HEK293 (cell line): ENCODE measurements at regions not wholly inside any gene's neighbourhood (a gene's known extent, or its start where the extent isn't known, plus 50 kb on each side); places are given as distances from the start of the nearest gene placed in this dataset.

Source experiments
- CTCF ChIA-PET: fragments of 350-600 bp; formaldehyde crosslinking; extraction: SDS; loops from one replicate; lab custom pipeline; 2021; ENCODE audit warnings: antibody characterized with exemption; lab: Yijun Ruan, JAX
- POLR2A ChIA-PET: fragments of 300-600 bp; formaldehyde crosslinking; extraction: SDS; loops from one replicate; lab custom pipeline; 2020; ENCODE audit warnings: antibody characterized with exemption, inconsistent platforms; lab: Yijun Ruan, JAX
- H3K27ac ChIP-seq: fragments of 200-500 bp; sonication (Bioruptor generic); 2 replicates; pipeline ENCODE4 v1.5.1; 2014; ENCODE audit warnings: low read depth, low read length, control low read depth, inconsistent platforms; ENCODE audit errors: extremely low read depth
- H3K36me3 ChIP-seq, 2 experiments: fragments of 200-500 bp in 1 of 2; sonication (Bioruptor generic) in 1 of 2; 1 replicate in 1 of 2; 2 replicates in 1 of 2; pipeline ENCODE4 v1.5.1; 2014 to 2017; ENCODE audit warnings: inconsistent platforms in 2 of 2, low read length in 2 of 2; ENCODE audit not compliant: control insufficient read depth in 2 of 2, insufficient read depth in 1 of 2
- H3K4me1 ChIP-seq: fragments of 200-500 bp; sonication (Bioruptor generic); 2 replicates; pipeline ENCODE4 v1.5.1; 2014; ENCODE audit warnings: mild to moderate bottlenecking, low read length, inconsistent platforms; ENCODE audit not compliant: control insufficient read depth, insufficient read depth
- H3K4me3 ChIP-seq: 2 replicates; pipeline ENCODE4 v1.5.1; 2011; ENCODE audit warnings: low read depth, mild to moderate bottlenecking, control low read depth, low read length, moderate library complexity
- H3K9me3 ChIP-seq: fragments of 200-500 bp; sonication (Bioruptor generic); 2 replicates; pipeline ENCODE4 v1.5.1; 2014; ENCODE audit warnings: low read depth, low read length, inconsistent platforms; ENCODE audit not compliant: control insufficient read depth, insufficient read depth
- EGR2 ChIP-seq: fragments of 450-650 bp; formaldehyde crosslinking; IDR thresholded peaks from 2 replicates; pipeline ENCODE4 v1.5.1; 2016; ENCODE audit warnings: low read depth, missing biosample characterization, missing genetic modification characterization
- IKZF3 ChIP-seq: fragments of 450-650 bp; IDR thresholded peaks from 2 replicates; pipeline ENCODE4 v1.5.0; 2018; ENCODE audit warnings: missing biosample characterization, mild to moderate bottlenecking, missing genetic modification characterization, moderate library complexity
- KLF1 ChIP-seq: fragments of 450-650 bp; formaldehyde crosslinking; IDR thresholded peaks from 2 replicates; pipeline ENCODE4 v1.5.1; 2016; ENCODE audit warnings: missing biosample characterization, missing genetic modification characterization
- KLF10 ChIP-seq: fragments of 450-650 bp; IDR thresholded peaks from 2 replicates; pipeline ENCODE4 v1.5.1; 2018; ENCODE audit warnings: missing biosample characterization, mild to moderate bottlenecking, missing genetic modification characterization
- KLF16 ChIP-seq: fragments of 450-650 bp; formaldehyde crosslinking; IDR thresholded peaks from 2 replicates; pipeline ENCODE4 v1.5.1; 2017; ENCODE audit warnings: missing biosample characterization, missing genetic modification characterization
- SCRT1 ChIP-seq: fragments of 450-650 bp; formaldehyde crosslinking; IDR thresholded peaks from 2 replicates; pipeline ENCODE4 v1.5.1; 2016; ENCODE audit warnings: missing biosample characterization, missing genetic modification characterization, borderline replicate concordance
- SP2 ChIP-seq: fragments of 450-650 bp; formaldehyde crosslinking; IDR thresholded peaks from 2 replicates; pipeline ENCODE4 v1.5.1; 2016; ENCODE audit warnings: missing biosample characterization, missing genetic modification characterization
- SP3 ChIP-seq: fragments of 450-650 bp; formaldehyde crosslinking; IDR thresholded peaks from 2 replicates; pipeline ENCODE4 v1.5.1; 2016; ENCODE audit warnings: missing biosample characterization, missing genetic modification characterization
- ZBTB44 ChIP-seq: fragments of 450-650 bp; IDR thresholded peaks from 2 replicates; pipeline ENCODE4 v1.5.1; 2018; ENCODE audit warnings: missing biosample characterization, mild to moderate bottlenecking, missing genetic modification characterization
- ZFHX2 ChIP-seq: fragments of 450-650 bp; formaldehyde crosslinking; conservative IDR thresholded peaks from 2 replicates; pipeline ENCODE4 v1.5.1; 2016; ENCODE audit warnings: missing biosample characterization, missing genetic modification characterization
- ZNF10 ChIP-seq: fragments of 450-650 bp; formaldehyde crosslinking; IDR thresholded peaks from 2 replicates; pipeline ENCODE4 v1.5.1; 2017; ENCODE audit warnings: missing biosample characterization, missing genetic modification characterization
- ZNF214 ChIP-seq: fragments of 450-650 bp; formaldehyde crosslinking; IDR thresholded peaks from 2 replicates; pipeline ENCODE4 v1.5.1; 2017; ENCODE audit warnings: missing biosample characterization, mild to moderate bottlenecking, missing genetic modification characterization, borderline replicate concordance
- ZNF239 ChIP-seq: fragments of 450-650 bp; formaldehyde crosslinking; IDR thresholded peaks from 2 replicates; pipeline ENCODE4 v1.5.1; 2016; ENCODE audit warnings: missing biosample characterization, missing genetic modification characterization
- ZNF248 ChIP-seq: fragments of 450-650 bp; formaldehyde crosslinking; IDR thresholded peaks from 2 replicates; pipeline ENCODE4 v1.5.1; 2017; ENCODE audit warnings: missing biosample characterization, missing genetic modification characterization
- ZNF274 ChIP-seq, 2 experiments: fragments of 200-500 bp in 1 of 2; fragments of 450-650 bp in 1 of 2; sonication (Bioruptor generic) in 1 of 2; formaldehyde crosslinking in 1 of 2; IDR thresholded peaks; 2 replicates each; pipeline versions ENCODE4 v1.5.1 to v1.6.1; 2014 to 2016; ENCODE audit warnings: borderline replicate concordance in 1 of 2, inconsistent platforms in 1 of 2, low read length in 1 of 2, missing biosample characterization in 1 of 2, missing genetic modification characterization in 1 of 2
- ZNF37A ChIP-seq: fragments of 450-650 bp; IDR thresholded peaks from 2 replicates; pipeline ENCODE4 v1.5.1; 2018; ENCODE audit warnings: missing biosample characterization, missing genetic modification characterization
- ZNF394 ChIP-seq: fragments of 450-650 bp; formaldehyde crosslinking; IDR thresholded peaks from 2 replicates; pipeline ENCODE4 v1.5.1; 2016; ENCODE audit warnings: missing biosample characterization, missing genetic modification characterization, mild to moderate bottlenecking, moderate library complexity, borderline replicate concordance
- ZNF521 ChIP-seq: fragments of 450-650 bp; formaldehyde crosslinking; IDR thresholded peaks from 2 replicates; pipeline ENCODE4 v1.5.1; 2017; ENCODE audit warnings: missing biosample characterization, mild to moderate bottlenecking, missing genetic modification characterization
- ZNF530 ChIP-seq: fragments of 450-650 bp; formaldehyde crosslinking; IDR thresholded peaks from 2 replicates; pipeline ENCODE4 v1.5.1; 2016; ENCODE audit warnings: low read depth, missing biosample characterization, missing genetic modification characterization
- ZNF571 ChIP-seq: fragments of 450-650 bp; formaldehyde crosslinking; IDR thresholded peaks from 2 replicates; pipeline ENCODE4 v1.5.0; 2017; ENCODE audit warnings: missing biosample characterization, missing genetic modification characterization
- ZNF596 ChIP-seq: fragments of 450-650 bp; IDR thresholded peaks from 2 replicates; pipeline ENCODE4 v1.5.0; 2018; ENCODE audit warnings: missing biosample characterization, mild to moderate bottlenecking, missing genetic modification characterization, moderate library complexity
- ZNF623 ChIP-seq: fragments of 450-650 bp; formaldehyde crosslinking; IDR thresholded peaks from 2 replicates; pipeline ENCODE4 v1.5.1; 2016; ENCODE audit warnings: missing biosample characterization, missing genetic modification characterization
- ZNF701 ChIP-seq: fragments of 450-650 bp; formaldehyde crosslinking; IDR thresholded peaks from 2 replicates; pipeline ENCODE4 v1.5.1; 2016; ENCODE audit warnings: missing biosample characterization, missing genetic modification characterization
- ZNF707 ChIP-seq: fragments of 450-650 bp; formaldehyde crosslinking; IDR thresholded peaks from 2 replicates; pipeline ENCODE4 v1.5.1; 2016; ENCODE audit warnings: missing biosample characterization, missing genetic modification characterization
- ZNF837 ChIP-seq: fragments of 450-650 bp; formaldehyde crosslinking; IDR thresholded peaks from 2 replicates; pipeline ENCODE4 v1.5.1; 2016; ENCODE audit warnings: missing biosample characterization, missing genetic modification characterization
- TF ChIP-seq, protein P1 (sequence below): fragments of 450-650 bp; formaldehyde crosslinking; IDR thresholded peaks from 2 replicates; pipeline ENCODE4 v1.5.1; 2017; ENCODE audit warnings: missing biosample characterization, missing genetic modification characterization

DNA sequence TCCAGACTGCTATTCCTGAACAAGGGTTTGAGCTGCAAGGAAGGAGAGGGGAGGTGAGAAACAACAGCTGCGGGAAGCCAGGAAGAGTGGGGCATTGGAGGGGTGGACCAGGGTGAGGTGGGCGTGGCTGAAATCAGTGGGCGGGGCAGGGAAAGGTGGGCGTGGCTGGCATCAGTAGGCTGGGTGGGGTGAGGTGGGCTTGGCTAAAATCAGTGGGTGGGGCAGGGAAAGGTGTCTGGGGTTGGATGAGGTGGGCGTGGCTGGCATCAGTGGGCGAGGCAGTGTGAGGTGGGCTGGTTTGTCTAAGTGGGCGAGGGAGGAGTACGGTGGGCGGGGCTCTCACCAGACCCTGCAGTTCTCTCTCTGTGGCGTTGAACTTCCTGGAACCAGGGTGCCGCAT, 87.6 kb downstream of the MUC16 start (continued):
- TF ChIP-seq ZNF571 (tag by site-specific recombination) (no peak), ZNF248 (tag by site-specific recombination) (no peak), KLF16 (tag by site-specific recombination) (0 out of 2 replicates have a peak, but pooled peaks have one; percentile 35), ZNF521 (tag by site-specific recombination) (no peak), ZNF596 (tag by site-specific recombination) (no peak), ZNF837 (tag by site-specific recombination) (no peak), ZNF274 (IDR thresholded peaks at IDR 0.05; ENCODE audit: low read length) (no peak), ZNF274 (tag by site-specific recombination; IDR thresholded peaks at IDR 0.05; ENCODE audit: borderline replicate concordance) (no peak), ZNF37A (no peak), ZBTB44 (no peak), ZNF623 (tag by site-specific recombination) (no peak), SP2 (tag by site-specific recombination) (peak; percentile 28), SP3 (tag by site-specific recombination) (peak; percentile 59), ZNF394 (tag by site-specific recombination) (no peak), ZFHX2 (tag by site-specific recombination) (peak; percentile 93), KLF1 (tag by site-specific recombination) (peak; percentile 100), ZNF530 (tag by site-specific recombination) (no peak), ZNF707 (tag by site-specific recombination) (no peak), EGR2 (tag by site-specific recombination) (peak; percentile 97), ZNF10 (tag by site-specific recombination) (no peak)
- TF ChIP-seq, all 188 proteins: peak for 8

DNA sequence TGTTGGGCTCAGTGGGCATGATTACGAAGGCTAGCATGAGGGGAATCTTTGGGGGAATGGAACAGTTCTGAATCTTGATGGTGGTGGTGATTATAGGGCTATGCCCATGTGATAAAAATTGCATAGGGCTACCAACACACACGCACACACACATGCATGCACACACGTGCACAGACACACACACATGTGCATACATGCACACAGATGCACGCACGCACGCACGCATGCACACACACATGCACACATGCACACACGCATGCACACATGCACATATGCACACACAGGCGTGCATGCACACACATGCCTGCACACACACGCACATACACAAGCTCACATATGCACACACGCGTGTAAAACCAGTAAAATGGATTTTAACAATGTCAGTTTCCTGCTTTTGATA, 85.9 kb downstream of the MUC16 start:
- Histone ChIP-seq H3K4me1 (no peaks in the 10 kb centered on the region), H3K4me3 (no peak overlapping the region), H3K36me3 (no peaks in the 10 kb centered on the region), H3K9me3 (no peaks in the 10 kb centered on the region), H3K27ac (no peak overlapping the region)
- POLR2A ChIA-PET, result no interaction called here
- TF ChIP-seq, protein P1, sequence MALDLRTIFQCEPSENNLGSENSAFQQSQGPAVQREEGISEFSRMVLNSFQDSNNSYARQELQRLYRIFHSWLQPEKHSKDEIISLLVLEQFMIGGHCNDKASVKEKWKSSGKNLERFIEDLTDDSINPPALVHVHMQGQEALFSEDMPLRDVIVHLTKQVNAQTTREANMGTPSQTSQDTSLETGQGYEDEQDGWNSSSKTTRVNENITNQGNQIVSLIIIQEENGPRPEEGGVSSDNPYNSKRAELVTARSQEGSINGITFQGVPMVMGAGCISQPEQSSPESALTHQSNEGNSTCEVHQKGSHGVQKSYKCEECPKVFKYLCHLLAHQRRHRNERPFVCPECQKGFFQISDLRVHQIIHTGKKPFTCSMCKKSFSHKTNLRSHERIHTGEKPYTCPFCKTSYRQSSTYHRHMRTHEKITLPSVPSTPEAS (tag by site-specific recombination), result peak; percentile 56; the same call in 1 of the 2 replicates
- no peak for TF ChIP-seq SCRT1 (tag by site-specific recombination)
- CTCF ChIA-PET, result no interaction called here

- Histone ChIP-seq H3K36me3 (no peaks in the 10 kb centered on the region), H3K4me3 (no peak overlapping the region), H3K27ac (no peak overlapping the region), H3K4me1 (no peaks in the 10 kb centered on the region), H3K9me3 (no peaks in the 10 kb centered on the region)
- ChIA-PET CTCF (no interaction called here), POLR2A (no interaction called here)
- TF ChIP-seq KLF16 (tag by site-specific recombination) (no peak), ZNF701 (tag by site-specific recombination) (no peak), ZNF274 (IDR thresholded peaks at IDR 0.05; ENCODE audit: low read length) (no peak), ZNF274 (tag by site-specific recombination; IDR thresholded peaks at IDR 0.05; ENCODE audit: borderline replicate concordance) (no peak), ZNF239 (tag by site-specific recombination) (no peak), ZNF214 (tag by site-specific recombination) (no peak), SP3 (tag by site-specific recombination) (no peak), IKZF3 (tag by site-specific recombination) (no peak), KLF10 (tag by site-specific recombination) (no peak), ZBTB44 (no peak)
- TF ChIP-seq, all 188 proteins: peak for 0
Observed at GRCh38 chr19:8926341-8926740, 83.9 kb downstream of the MUC16 start.
